ENCODE measurements at regions not wholly inside any gene's neighbourhood (a gene's known extent, or its start where the extent isn't known, plus 50 kb on each side); places are given as distances from the start of the nearest gene placed in this dataset.
A peak's percentile ranks its signal among the peaks of the same experiment; 100 is the strongest.

DNA sequence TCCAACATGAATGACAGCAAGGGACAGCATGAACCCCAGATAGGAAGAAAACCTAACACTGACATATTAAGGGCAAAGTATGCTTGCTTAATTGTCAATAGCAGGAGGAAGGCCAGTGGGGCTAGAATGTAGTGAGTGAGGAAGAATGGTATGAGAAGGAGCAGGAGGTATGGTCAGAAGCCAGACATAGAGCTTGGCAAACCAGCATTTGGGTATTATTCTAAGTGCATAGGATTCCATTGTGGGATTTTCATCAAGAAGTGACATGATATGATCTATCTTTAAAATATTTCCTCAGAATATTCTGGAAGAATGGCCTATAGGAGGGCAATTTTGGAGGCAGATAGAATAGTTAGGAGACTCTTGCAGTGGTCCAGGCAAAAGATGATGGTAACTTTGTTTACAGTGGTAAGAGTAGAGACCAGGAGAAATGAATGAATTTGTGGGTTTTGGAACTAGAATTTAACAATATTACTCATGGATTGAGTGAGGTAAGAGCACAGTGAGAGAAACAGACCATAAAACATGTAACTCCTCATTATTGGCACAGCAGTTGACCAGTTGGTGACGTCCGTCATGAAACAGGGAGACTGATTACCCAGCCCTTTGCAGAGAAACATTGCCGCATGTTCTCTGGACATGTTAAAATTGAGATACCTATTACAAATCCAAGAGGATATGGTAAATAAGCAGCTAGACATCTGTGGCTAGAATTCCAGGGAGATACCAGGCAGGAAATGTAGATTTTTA lies 246.5 kb upstream of the HS3ST1 start:
- TF ChIP-seq NFE2L2 (conservative IDR thresholded peaks at IDR 0.05; ENCODE audit: low read length) (no peak), EP300 (IDR thresholded peaks at IDR 0.05) (no peak), REST (IDR thresholded peaks at IDR 0.05) (no peak), CTCF (IDR thresholded peaks at IDR 0.05) (no peak), ZSCAN20 (CRISPR knock-in tag; IDR thresholded peaks at IDR 0.05) (no peak), ELK1 (IDR thresholded peaks at IDR 0.05; ENCODE audit: low read depth, low read length) (no peak), ZC3H11A (IDR thresholded peaks at IDR 0.05) (no peak), TFCP2L1 (CRISPR knock-in tag; IDR thresholded peaks at IDR 0.05) (no peak)
- ChIA-PET CTCF (no interaction called here), POLR2A (no interaction called here)
- FAIRE-seq: no peak
- ATAC-seq: no peak
- no peak overlapping the region for H3K4me3 ChIP-seq
- no peak overlapping the region for H3K27ac ChIP-seq
- H3K4me2 ChIP-seq: no peak overlapping the region
- no peak for DNase-seq (ENCODE audit: low read depth in 1 of 2, low spot score in 1 of 2)
- no peaks in the 10 kb centered on the region for H3K9me3 ChIP-seq
- H3K4me1 ChIP-seq: no peaks in the 10 kb centered on the region
- 90% methylated on average over 3 of the region's 3 CpGs for WGBS (ENCODE audit: missing lambda C conversion rate)

GRCh38 chr4:11670304-11670703 lies 241.6 kb upstream of the HS3ST1 start:
- ATAC-seq (no peak), DNase-seq (ENCODE audit: low read depth in 1 of 2, low spot score in 1 of 2) (no peak), FAIRE-seq (no peak)
- Histone ChIP-seq H3K4me1 (no peaks in the 10 kb centered on the region), H3K27ac (no peak overlapping the region), H3K4me3 (no peak overlapping the region), H3K9me3 (no peaks in the 10 kb centered on the region), H3K4me2 (no peak overlapping the region)
- TF ChIP-seq ELK1 (IDR thresholded peaks at IDR 0.05; ENCODE audit: low read depth, low read length): no peak
- TF ChIP-seq PHF8 (IDR thresholded peaks at IDR 0.05; ENCODE audit: borderline replicate concordance, low read depth): no peak
- no peak for TF ChIP-seq RNF2 (IDR thresholded peaks at IDR 0.05; ENCODE audit: borderline replicate concordance, low read depth)
- TF ChIP-seq GATA3 (IDR thresholded peaks at IDR 0.05; ENCODE audit: borderline replicate concordance): no peak
- no peak for TF ChIP-seq NFE2L2 (conservative IDR thresholded peaks at IDR 0.05; ENCODE audit: low read length)
- no peak for TF ChIP-seq ZNF302 (CRISPR knock-in tag; IDR thresholded peaks at IDR 0.05)
- TF ChIP-seq ZFP36 (IDR thresholded peaks at IDR 0.05; ENCODE audit: borderline replicate concordance, partially characterized antibody): no peak
- ChIA-PET CTCF (interaction anchor here (0.6 to 0.7 kb wide), 4 partner anchors 23 to 1867 kb away, joined by 3 to 5 read pairs (median 4); no protein-coding TSS in a partner anchor), POLR2A (no interaction called here)

GRCh38 chr4:11669156-11669555 lies 240.5 kb upstream of the HS3ST1 start:
- Histone ChIP-seq H3K4me3 (no peak overlapping the region), H3K9me3 (no peaks in the 10 kb centered on the region), H3K4me1 (no peaks in the 10 kb centered on the region), H3K27ac (no peak overlapping the region), H3K4me2 (no peak overlapping the region)
- ChIA-PET CTCF (no interaction called here), POLR2A (no interaction called here)
- FAIRE-seq: no peak
- 49% methylated on average over 2 of the region's 2 CpGs for WGBS (ENCODE audit: missing lambda C conversion rate)
- DNase-seq (ENCODE audit: low read depth in 1 of 2, low spot score in 1 of 2): peak in 1 of 2 experiments; percentile 0
- ATAC-seq: no peak
- TF ChIP-seq RCOR1 (IDR thresholded peaks at IDR 0.05; ENCODE audit: low read depth, low read length): no peak
- no peak for TF ChIP-seq HOXA7 (CRISPR knock-in tag; IDR thresholded peaks at IDR 0.05)
- TF ChIP-seq MAFK (IDR thresholded peaks at IDR 0.05; ENCODE audit: partially characterized antibody): no peak
- TF ChIP-seq TFCP2L1 (CRISPR knock-in tag; IDR thresholded peaks at IDR 0.05): no peak
- no peak for TF ChIP-seq SREBF2 (IDR thresholded peaks at IDR 0.05)
- no peak for TF ChIP-seq SMC3 (IDR thresholded peaks at IDR 0.05)
- no peak for TF ChIP-seq POLR2A (IDR thresholded peaks at IDR 0.05; ENCODE audit: low read length)
- TF ChIP-seq ESRRA (IDR thresholded peaks at IDR 0.05; ENCODE audit: borderline replicate concordance, low read length): no peak
- TF ChIP-seq JUN (IDR thresholded peaks at IDR 0.05): no peak
- no peak for TF ChIP-seq RFX5 (IDR thresholded peaks at IDR 0.05)
- no peak for TF ChIP-seq HES2 (IDR thresholded peaks at IDR 0.05)
- no peak for TF ChIP-seq EHF (CRISPR knock-in tag; IDR thresholded peaks at IDR 0.05)
- TF ChIP-seq HOXB5 (CRISPR knock-in tag; IDR thresholded peaks at IDR 0.05): no peak
